ENCODE measurements at regions not wholly inside any gene's neighbourhood (a gene's known extent, or its start where the extent isn't known, plus 50 kb on each side); places are given as distances from the start of the nearest gene placed in this dataset.

- H3K4me3 ChIP-seq, result no peak overlapping the region
- H3K79me2 ChIP-seq, result no peaks in the 10 kb centered on the region
- DNase-seq (ENCODE audit: low spot score), result no peak
- no peaks in the 10 kb centered on the region for H3K9me2 ChIP-seq (replicated peaks; ENCODE audit: insufficient read depth)
- H4K20me1 ChIP-seq (ENCODE audit: insufficient read depth, poor library complexity, severe bottlenecking), result no peaks in the 10 kb centered on the region
- no peaks in the 10 kb centered on the region for H3K4me1 ChIP-seq (ENCODE audit: insufficient read depth)
- H3K27me3 ChIP-seq, result no peaks in the 10 kb centered on the region
- no peak overlapping the region for H2AFZ ChIP-seq
- H3K4me2 ChIP-seq, result no peak overlapping the region
- TF ChIP-seq EZH2phosphoT487 (IDR thresholded peaks at IDR 0.05; ENCODE audit: low read depth, severe bottlenecking, unreplicated experiment), result no peak
- TF ChIP-seq, protein P1, sequence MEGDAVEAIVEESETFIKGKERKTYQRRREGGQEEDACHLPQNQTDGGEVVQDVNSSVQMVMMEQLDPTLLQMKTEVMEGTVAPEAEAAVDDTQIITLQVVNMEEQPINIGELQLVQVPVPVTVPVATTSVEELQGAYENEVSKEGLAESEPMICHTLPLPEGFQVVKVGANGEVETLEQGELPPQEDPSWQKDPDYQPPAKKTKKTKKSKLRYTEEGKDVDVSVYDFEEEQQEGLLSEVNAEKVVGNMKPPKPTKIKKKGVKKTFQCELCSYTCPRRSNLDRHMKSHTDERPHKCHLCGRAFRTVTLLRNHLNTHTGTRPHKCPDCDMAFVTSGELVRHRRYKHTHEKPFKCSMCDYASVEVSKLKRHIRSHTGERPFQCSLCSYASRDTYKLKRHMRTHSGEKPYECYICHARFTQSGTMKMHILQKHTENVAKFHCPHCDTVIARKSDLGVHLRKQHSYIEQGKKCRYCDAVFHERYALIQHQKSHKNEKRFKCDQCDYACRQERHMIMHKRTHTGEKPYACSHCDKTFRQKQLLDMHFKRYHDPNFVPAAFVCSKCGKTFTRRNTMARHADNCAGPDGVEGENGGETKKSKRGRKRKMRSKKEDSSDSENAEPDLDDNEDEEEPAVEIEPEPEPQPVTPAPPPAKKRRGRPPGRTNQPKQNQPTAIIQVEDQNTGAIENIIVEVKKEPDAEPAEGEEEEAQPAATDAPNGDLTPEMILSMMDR (IDR thresholded peaks at IDR 0.05; ENCODE audit: poor library complexity), result no peak
- TF ChIP-seq EZH2 (IDR thresholded peaks at IDR 0.05; ENCODE audit: borderline replicate concordance), result no peak
- 90% methylated on average over 1 of the region's 1 CpG for WGBS (ENCODE audit: low lambda C conversion rate, missing lambda C conversion rate)
- no peaks in the 10 kb centered on the region for H3K9me3 ChIP-seq (ENCODE audit: low read depth)
- no peak overlapping the region for H3K27ac ChIP-seq
- H3K36me3 ChIP-seq (replicated peaks; ENCODE audit: insufficient read depth, low read depth), result no peaks in the 10 kb centered on the region
Observed at GRCh38 chr10:85362401-85362800, 1004.2 kb downstream of the GRID1 start.

DNA sequence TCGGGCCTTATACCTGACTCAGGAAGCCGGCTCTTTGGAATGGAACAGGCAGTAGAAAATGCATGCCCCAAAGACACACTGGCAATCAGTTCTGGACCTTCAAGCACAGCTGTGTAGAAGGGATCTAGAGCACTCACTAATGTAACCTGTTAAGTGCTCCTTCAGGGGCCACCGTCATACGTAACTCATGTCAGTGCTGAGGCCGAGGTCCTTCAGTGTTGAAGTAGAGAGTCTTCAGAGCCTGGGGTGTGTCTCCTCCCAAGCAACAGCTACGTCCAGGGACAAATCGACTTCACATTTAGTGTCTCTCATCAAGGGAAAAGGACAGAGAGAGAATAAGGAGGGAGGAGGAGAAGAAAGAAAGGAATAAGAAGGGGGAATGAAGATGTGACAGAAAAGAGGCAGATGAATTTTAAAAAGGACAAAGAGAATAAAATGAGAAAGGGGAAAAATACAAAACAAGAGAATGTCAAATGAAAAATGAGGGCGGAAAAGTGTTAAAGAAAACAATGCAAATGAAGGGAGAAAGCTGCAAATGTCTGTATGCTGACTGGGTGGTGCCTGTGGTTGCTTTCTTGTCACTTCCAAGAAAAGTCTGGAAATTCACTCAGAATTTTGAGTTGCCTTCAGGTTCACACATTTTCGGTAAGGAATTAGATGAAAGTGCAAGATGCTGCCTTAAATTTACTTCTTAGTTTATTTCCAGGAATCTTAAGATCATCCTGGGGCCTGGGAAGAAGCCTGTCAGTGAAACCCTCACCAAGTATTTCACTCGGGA, 989.4 kb downstream of the GRID1 start:
- no peak overlapping the region for H2AFZ ChIP-seq
- DNase-seq (ENCODE audit: low spot score), result no peak
- TF ChIP-seq EZH2 (IDR thresholded peaks at IDR 0.05; ENCODE audit: borderline replicate concordance) (no peak), EZH2phosphoT487 (IDR thresholded peaks at IDR 0.05; ENCODE audit: low read depth, severe bottlenecking, unreplicated experiment) (no peak)
- TF ChIP-seq, protein P1 (IDR thresholded peaks at IDR 0.05; ENCODE audit: poor library complexity), result no peak
- H3K9me3 ChIP-seq (ENCODE audit: low read depth), result no peaks in the 10 kb centered on the region
- no peak overlapping the region for H3K4me2 ChIP-seq
- no peak overlapping the region for H3K27ac ChIP-seq
- no peak overlapping the region for H3K4me3 ChIP-seq
- WGBS (ENCODE audit: low lambda C conversion rate, missing lambda C conversion rate), result 93% methylated on average over 10 of the region's 10 CpGs
- no peaks in the 10 kb centered on the region for H3K9me2 ChIP-seq (replicated peaks; ENCODE audit: insufficient read depth)
- no peaks in the 10 kb centered on the region for H3K4me1 ChIP-seq (ENCODE audit: insufficient read depth)
- H3K79me2 ChIP-seq, result no peaks in the 10 kb centered on the region
- H3K36me3 ChIP-seq (replicated peaks; ENCODE audit: insufficient read depth, low read depth), result no peaks in the 10 kb centered on the region
- H4K20me1 ChIP-seq (ENCODE audit: insufficient read depth, poor library complexity, severe bottlenecking), result no peaks in the 10 kb centered on the region
- no peaks in the 10 kb centered on the region for H3K27me3 ChIP-seq

- TF ChIP-seq EZH2 (IDR thresholded peaks at IDR 0.05; ENCODE audit: borderline replicate concordance), result no peak
- no peak for TF ChIP-seq EZH2phosphoT487 (IDR thresholded peaks at IDR 0.05; ENCODE audit: low read depth, severe bottlenecking, unreplicated experiment)
- TF ChIP-seq, protein P1 (IDR thresholded peaks at IDR 0.05; ENCODE audit: poor library complexity), result no peak
- no peaks in the 10 kb centered on the region for H3K36me3 ChIP-seq (replicated peaks; ENCODE audit: insufficient read depth, low read depth)
- no peak overlapping the region for H2AFZ ChIP-seq
- H3K9me2 ChIP-seq (replicated peaks; ENCODE audit: insufficient read depth), result no peaks in the 10 kb centered on the region
- no peak overlapping the region for H3K4me2 ChIP-seq
- DNase-seq (ENCODE audit: low spot score), result no peak
- no peak overlapping the region for H3K4me3 ChIP-seq
- H3K9me3 ChIP-seq (ENCODE audit: low read depth), result no peaks in the 10 kb centered on the region
- H3K27me3 ChIP-seq, result no peaks in the 10 kb centered on the region
- no peaks in the 10 kb centered on the region for H3K4me1 ChIP-seq (ENCODE audit: insufficient read depth)
- H4K20me1 ChIP-seq (ENCODE audit: insufficient read depth, poor library complexity, severe bottlenecking), result no peaks in the 10 kb centered on the region
- H3K27ac ChIP-seq, result no peak overlapping the region
- WGBS (ENCODE audit: low lambda C conversion rate, missing lambda C conversion rate), result 99% methylated on average over 3 of the region's 3 CpGs
- no peaks in the 10 kb centered on the region for H3K79me2 ChIP-seq
Observed at GRCh38 chr10:85379338-85379737, 987.3 kb downstream of the GRID1 start.
